ENCODE measurements at regions not wholly inside any gene's neighbourhood (a gene's known extent, or its start where the extent isn't known, plus 50 kb on each side); places are given as distances from the start of the nearest gene placed in this dataset.

DNA sequence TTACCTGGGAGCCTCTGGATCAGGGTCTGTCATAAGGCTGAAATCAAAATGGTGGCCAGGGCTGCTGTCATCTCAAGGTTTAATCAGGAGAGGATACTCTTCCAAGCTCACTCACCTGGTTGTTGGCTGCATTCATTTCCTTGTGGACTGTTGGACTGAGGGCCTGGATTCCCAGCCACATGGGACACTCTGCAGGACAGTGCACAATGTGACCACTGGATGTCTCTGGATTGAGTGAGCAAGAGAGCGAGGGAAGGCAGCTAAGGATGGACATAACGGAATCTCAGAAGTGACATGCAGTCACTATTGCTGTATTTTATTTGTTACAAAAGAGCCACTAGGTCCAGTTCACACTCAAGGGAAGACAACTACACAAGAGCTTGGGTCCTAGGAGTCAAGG lies 229.1 kb downstream of the S1PR1 start:
- H3K9me3 ChIP-seq, result no peaks in the 10 kb centered on the region
- no peaks in the 10 kb centered on the region for H3K27me3 ChIP-seq
- no peaks in the 10 kb centered on the region for H3K4me1 ChIP-seq
- H3K27ac ChIP-seq, result no peak overlapping the region
- H3K36me3 ChIP-seq, result no peaks in the 10 kb centered on the region
- no peak for DNase-seq (ENCODE audit: low spot score)
- H3K4me3 ChIP-seq, result no peak overlapping the region
- TF ChIP-seq CTCF (IDR thresholded peaks at IDR 0.05), result no peak

DNA sequence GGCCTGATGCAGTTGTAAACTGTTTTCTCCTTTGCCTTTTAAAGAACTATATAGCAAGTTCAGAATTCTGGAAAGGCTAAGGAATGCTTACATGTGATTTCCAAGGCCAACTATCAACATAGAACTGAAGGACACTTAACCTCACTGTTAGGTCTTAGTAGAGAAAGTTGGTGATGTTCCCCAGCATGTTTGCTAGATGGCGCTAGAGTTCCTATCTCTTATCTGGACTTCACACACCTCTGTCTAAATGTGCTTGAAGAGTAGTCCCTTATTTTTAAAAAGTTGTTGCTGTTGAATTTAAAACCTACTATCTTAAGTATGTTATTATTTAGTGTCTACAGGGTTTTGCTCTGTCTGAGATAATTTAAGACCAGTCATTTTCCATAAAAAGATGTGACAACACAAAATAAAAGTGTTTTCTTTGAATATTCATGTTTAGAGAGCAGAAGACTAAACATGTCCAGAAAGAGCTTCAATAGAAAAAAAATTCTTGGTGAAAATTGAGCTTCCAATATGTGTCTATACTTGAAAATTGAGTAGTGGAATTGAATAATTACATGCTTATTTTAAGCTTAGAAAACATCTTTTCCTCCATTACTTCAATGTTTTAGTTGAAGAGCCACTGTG lies 237.3 kb downstream of the S1PR1 start:
- DNase-seq (ENCODE audit: low spot score), result no peak
- Histone ChIP-seq H3K36me3 (no peaks in the 10 kb centered on the region), H3K4me1 (no peaks in the 10 kb centered on the region), H3K27ac (no peak overlapping the region), H3K27me3 (no peaks in the 10 kb centered on the region), H3K4me3 (no peak overlapping the region), H3K9me3 (peaks cover 0 to 10% of the 10 kb centered on the region in 2 donors)
- peak in 1 of 2 donors; percentile 29 for TF ChIP-seq CTCF (IDR thresholded peaks at IDR 0.05)

DNA sequence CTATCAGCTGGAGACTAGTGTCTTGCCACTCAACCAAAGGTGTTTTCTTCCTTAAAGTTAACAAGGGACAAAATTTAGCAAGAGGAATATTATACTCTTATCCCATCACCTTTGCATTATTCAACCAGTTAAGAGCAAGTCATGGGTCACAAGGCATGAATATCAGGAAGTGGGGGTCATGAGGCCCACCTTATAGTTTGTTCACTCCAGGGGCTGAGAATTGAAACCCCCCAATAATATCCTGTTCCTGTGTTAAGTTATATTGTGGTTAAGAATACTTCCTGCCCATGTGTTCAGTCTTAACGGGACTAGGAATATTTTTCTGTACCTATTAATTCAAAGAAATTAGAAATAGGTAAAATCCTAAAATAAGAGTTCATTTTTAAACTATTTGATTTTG lies 239.7 kb downstream of the S1PR1 start:
- Histone ChIP-seq H3K4me1 (no peaks in the 10 kb centered on the region), H3K9me3 (peaks cover 0 to 10% of the 10 kb centered on the region in 2 donors), H3K27me3 (no peaks in the 10 kb centered on the region), H3K27ac (no peak overlapping the region), H3K36me3 (no peaks in the 10 kb centered on the region), H3K4me3 (no peak overlapping the region)
- no peak for DNase-seq (ENCODE audit: low spot score)
- no peak for TF ChIP-seq CTCF (IDR thresholded peaks at IDR 0.05)

GRCh38 chr1:101479945-101480344 lies 243.1 kb downstream of the S1PR1 start:
- no peak for TF ChIP-seq CTCF (IDR thresholded peaks at IDR 0.05)
- Histone ChIP-seq H3K27ac (no peak overlapping the region), H3K4me1 (no peaks in the 10 kb centered on the region), H3K4me3 (no peak overlapping the region), H3K27me3 (no peaks in the 10 kb centered on the region), H3K9me3 (no peaks in the 10 kb centered on the region), H3K36me3 (no peaks in the 10 kb centered on the region)
- no peak for DNase-seq (ENCODE audit: low spot score)

DNA sequence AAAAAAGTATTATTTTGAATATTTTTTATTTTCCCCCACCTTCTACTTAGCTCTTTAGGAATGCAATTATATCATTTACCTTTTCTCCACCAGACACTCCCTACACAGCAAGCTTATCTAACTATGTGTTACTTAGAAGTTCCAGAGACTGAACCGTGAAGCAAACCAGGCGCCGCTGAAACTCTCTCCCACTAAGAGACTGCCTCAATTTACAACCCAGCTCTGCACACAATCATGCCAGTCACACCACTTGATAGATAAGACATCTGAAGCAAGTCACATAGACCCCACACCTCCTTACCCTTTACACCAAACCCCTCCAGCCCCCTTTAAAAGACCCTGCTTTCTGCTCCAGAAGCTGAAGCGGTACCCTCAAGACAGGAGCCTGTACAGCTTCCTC lies 245.5 kb downstream of the S1PR1 start:
- Histone ChIP-seq H3K27ac (no peak overlapping the region), H3K9me3 (no peaks in the 10 kb centered on the region), H3K4me1 (no peaks in the 10 kb centered on the region), H3K4me3 (no peak overlapping the region), H3K36me3 (no peaks in the 10 kb centered on the region), H3K27me3 (no peaks in the 10 kb centered on the region)
- no peak for TF ChIP-seq CTCF (IDR thresholded peaks at IDR 0.05)
- no peak for DNase-seq (ENCODE audit: low spot score)
